NT2/D1 (cell line): ENCODE measurements at regions not wholly inside any gene's neighbourhood (a gene's known extent, or its start where the extent isn't known, plus 50 kb on each side); places are given as distances from the start of the nearest gene placed in this dataset.

ENCODE experiments used
- YY1 ChIP-seq: IDR thresholded peaks from 2 replicates; pipeline ENCODE4 v1.6.1; 2011; ENCODE audit not compliant: insufficient read length, insufficient read depth
- ZNF274 ChIP-seq: IDR thresholded peaks from 2 replicates; pipeline ENCODE4 v1.6.1; 2011; ENCODE audit warnings: mild to moderate bottlenecking, low read depth, low read length

DNA sequence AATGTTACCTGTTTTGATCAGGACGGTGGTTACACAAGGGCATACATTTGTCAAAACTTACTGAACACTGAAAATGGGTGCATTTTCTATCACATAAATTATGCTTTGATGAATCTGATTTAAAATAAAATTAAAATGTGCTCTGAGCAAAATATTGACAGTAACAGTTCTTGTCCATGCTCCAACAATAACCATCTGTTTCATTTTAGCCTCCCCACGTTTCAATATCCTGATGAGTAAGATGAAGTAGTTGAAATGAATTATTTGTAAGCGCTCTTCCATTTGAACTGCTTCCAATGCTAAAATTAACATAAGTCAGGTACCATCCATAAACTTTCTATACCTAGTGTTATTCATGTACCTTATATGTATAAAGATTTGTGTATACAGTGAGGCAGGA, 365.4 kb downstream of the LTN1 start:
- TF ChIP-seq YY1 (no peak), ZNF274 (no peak)
